SU-DHL-6 (cell line): ENCODE measurements at regions not wholly inside any gene's neighbourhood (a gene's known extent, or its start where the extent isn't known, plus 50 kb on each side); places are given as distances from the start of the nearest gene placed in this dataset.
"Not testable (repeated sequence)": the region's sequence is repeated elsewhere in the genome, so short reads cannot be mapped to it uniquely, and the experiment has no call there.

Source experiments
- H2AFZ ChIP-seq: fragments of 200-600 bp; sonication (generic); 2 replicates; pipeline ENCODE4 v1.6.1; 2014; ENCODE audit warnings: low read depth, mild to moderate bottlenecking, moderate library complexity, mixed read lengths, antibody characterized with exemption, low read length; ENCODE audit not compliant: severe bottlenecking
- H3F3A ChIP-seq: fragments of 200-600 bp; shearing (Covaris generic); 2 replicates; pipeline ENCODE4 v1.6.0; 2016; ENCODE audit warnings: antibody characterized with exemption, mild to moderate bottlenecking; ENCODE audit not compliant: insufficient read depth
- H3K27ac ChIP-seq: fragments of 200-600 bp; sonication (generic); 2 replicates; pipeline ENCODE4 v1.5.1; 2016; ENCODE audit warnings: low read depth, mild to moderate bottlenecking, low read length, moderate library complexity, mixed read lengths
- H3K27me3 ChIP-seq: fragments of 200-600 bp; sonication (generic), shearing (Covaris generic); 2 replicates; pipeline ENCODE4 v1.6.0; 2014; ENCODE audit warnings: mild to moderate bottlenecking, low read length
- H3K36me3 ChIP-seq: fragments of 200-600 bp; sonication (generic); 2 replicates; pipeline ENCODE4 v1.6.1; 2014; ENCODE audit warnings: mild to moderate bottlenecking, low read length, mixed read lengths
- H3K4me2 ChIP-seq: fragments of 300-600, 200-600 bp; shearing (Covaris generic), sonication (generic); 2 replicates; pipeline ENCODE4 v1.6.0; 2014; ENCODE audit warnings: low read length, low read depth, mild to moderate bottlenecking; ENCODE audit not compliant: poor library complexity, severe bottlenecking
- H3K4me3 ChIP-seq: fragments of 200-600 bp; sonication (generic); 2 replicates; pipeline ENCODE4 v1.5.1; 2014; ENCODE audit warnings: antibody characterized with exemption, low read length, mild to moderate bottlenecking, mixed read lengths; ENCODE audit not compliant: insufficient read depth, poor library complexity, severe bottlenecking
- H3K79me2 ChIP-seq: fragments of 200-600 bp; sonication (generic); 2 replicates; pipeline ENCODE4 v1.6.1; 2014; ENCODE audit warnings: mild to moderate bottlenecking, low read length, moderate library complexity; ENCODE audit not compliant: insufficient read depth
- H3K9ac ChIP-seq: fragments of 200-600 bp; sonication (generic); 2 replicates; pipeline ENCODE4 v1.7.0; 2014; ENCODE audit warnings: mild to moderate bottlenecking, low read length
- H3K9me2 ChIP-seq: fragments of 200-600 bp; sonication (generic); replicated peaks from 2 replicates; pipeline ENCODE4 v1.6.1; 2014; ENCODE audit warnings: low read length; ENCODE audit not compliant: insufficient read depth
- H3K9me3 ChIP-seq: fragments of 200-600 bp; sonication (generic); 2 replicates; pipeline ENCODE4 v1.6.1; 2014; ENCODE audit warnings: low read length, mixed read lengths; ENCODE audit not compliant: insufficient read depth
- H4K20me1 ChIP-seq: fragments of 200-600 bp; sonication (generic); 2 replicates; pipeline ENCODE4 v1.6.1; 2014; ENCODE audit warnings: low read depth, mild to moderate bottlenecking, antibody characterized with exemption, low read length, moderate library complexity, mixed read lengths
- EZH2phosphoT487 ChIP-seq: fragments of 200-600 bp; sonication (generic), shearing (Covaris generic); conservative IDR thresholded peaks from 2 replicates; pipeline ENCODE4 v1.6.1; 2018; ENCODE audit warnings: mild to moderate bottlenecking, antibody characterized with exemption, low read length, moderate library complexity, mixed read lengths
- TF ChIP-seq, protein P1 (sequence below): fragments of 200-600 bp; sonication (generic); IDR thresholded peaks from one replicate; pipeline ENCODE4 v1.5.1; 2017; ENCODE audit warnings: antibody characterized with exemption, mild to moderate bottlenecking, low read length, moderate library complexity; ENCODE audit not compliant: insufficient read depth, poor library complexity, severe bottlenecking

GRCh38 chr11:25794804-25795203, 537.1 kb upstream of the ANO3 start:
- Histone ChIP-seq H3K4me3 (no peak overlapping the region), H2AFZ (no peak overlapping the region)

DNA sequence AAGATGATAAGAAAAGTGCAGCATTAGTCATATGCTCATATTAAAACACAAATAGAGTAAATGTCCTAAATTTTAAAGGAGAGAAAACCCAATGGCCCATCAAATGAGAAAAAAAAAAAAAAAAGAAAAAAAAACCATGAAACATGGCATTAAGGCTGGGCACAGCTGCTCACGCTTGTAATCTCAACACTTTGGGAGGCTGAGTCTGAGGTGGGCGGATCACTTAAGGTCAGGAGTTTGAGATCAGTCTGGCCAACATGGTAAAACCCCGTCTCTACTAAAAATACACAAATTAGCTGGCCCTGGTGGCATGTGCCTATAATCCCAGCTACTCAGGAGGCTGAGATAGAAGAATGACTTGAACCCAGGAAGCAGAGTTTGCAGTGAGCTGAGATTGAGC, 515.5 kb upstream of the ANO3 start:
- Histone ChIP-seq H3K9me3 (no peaks in the 10 kb centered on the region), H3K27ac (no peak overlapping the region), H3K4me3 (no peak overlapping the region), H2AFZ (no peak overlapping the region), H3K36me3 (no peaks in the 10 kb centered on the region), H3K27me3 (no peaks in the 10 kb centered on the region), H3K79me2 (no peaks in the 10 kb centered on the region), H3K9ac (no peak overlapping the region), H3K4me2 (no peak overlapping the region), H3K9me2 (no peaks in the 10 kb centered on the region), H4K20me1 (no peaks in the 10 kb centered on the region), H3F3A (no peaks in the 10 kb centered on the region)
- no peak for TF ChIP-seq EZH2phosphoT487
- TF ChIP-seq, protein P1, sequence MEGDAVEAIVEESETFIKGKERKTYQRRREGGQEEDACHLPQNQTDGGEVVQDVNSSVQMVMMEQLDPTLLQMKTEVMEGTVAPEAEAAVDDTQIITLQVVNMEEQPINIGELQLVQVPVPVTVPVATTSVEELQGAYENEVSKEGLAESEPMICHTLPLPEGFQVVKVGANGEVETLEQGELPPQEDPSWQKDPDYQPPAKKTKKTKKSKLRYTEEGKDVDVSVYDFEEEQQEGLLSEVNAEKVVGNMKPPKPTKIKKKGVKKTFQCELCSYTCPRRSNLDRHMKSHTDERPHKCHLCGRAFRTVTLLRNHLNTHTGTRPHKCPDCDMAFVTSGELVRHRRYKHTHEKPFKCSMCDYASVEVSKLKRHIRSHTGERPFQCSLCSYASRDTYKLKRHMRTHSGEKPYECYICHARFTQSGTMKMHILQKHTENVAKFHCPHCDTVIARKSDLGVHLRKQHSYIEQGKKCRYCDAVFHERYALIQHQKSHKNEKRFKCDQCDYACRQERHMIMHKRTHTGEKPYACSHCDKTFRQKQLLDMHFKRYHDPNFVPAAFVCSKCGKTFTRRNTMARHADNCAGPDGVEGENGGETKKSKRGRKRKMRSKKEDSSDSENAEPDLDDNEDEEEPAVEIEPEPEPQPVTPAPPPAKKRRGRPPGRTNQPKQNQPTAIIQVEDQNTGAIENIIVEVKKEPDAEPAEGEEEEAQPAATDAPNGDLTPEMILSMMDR: no peak

More at GRCh38 chr11:25794804-25795203, 537.1 kb upstream of the ANO3 start:
- H3K9ac ChIP-seq: no peak overlapping the region
- H3K79me2 ChIP-seq: no peaks in the 10 kb centered on the region
- no peaks in the 10 kb centered on the region for H3F3A ChIP-seq
- no peak overlapping the region for H3K4me2 ChIP-seq
- no peaks in the 10 kb centered on the region for H3K9me2 ChIP-seq
- H3K27ac ChIP-seq: no peak overlapping the region
- no peaks in the 10 kb centered on the region for H3K9me3 ChIP-seq
- no peaks in the 10 kb centered on the region for H3K36me3 ChIP-seq
- H4K20me1 ChIP-seq: no peaks in the 10 kb centered on the region
- TF ChIP-seq EZH2phosphoT487: no peak
- TF ChIP-seq, protein P1: no peak
- H3K27me3 ChIP-seq: no peaks in the 10 kb centered on the region

DNA sequence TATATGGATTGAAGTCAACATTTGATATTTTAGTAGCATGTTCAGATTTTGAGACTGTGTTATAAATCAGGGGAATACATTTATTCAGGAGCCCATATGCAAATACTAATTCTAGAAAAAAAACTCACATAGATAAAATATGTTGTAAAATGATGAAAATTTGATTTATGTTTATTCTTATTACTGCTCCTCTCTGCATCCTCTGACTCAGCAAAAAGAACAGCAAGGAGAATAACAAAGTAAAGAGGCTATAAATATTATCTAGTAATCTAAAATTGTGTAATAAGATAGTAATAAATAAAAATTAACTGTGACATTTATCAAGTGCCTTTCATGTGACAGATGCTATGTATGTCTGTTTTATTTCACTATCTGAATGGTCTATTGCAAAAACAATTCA, 507.2 kb upstream of the ANO3 start:
- TF ChIP-seq, protein P1: no peak
- TF ChIP-seq EZH2phosphoT487: no peak
- H3K27me3 ChIP-seq: no peaks in the 10 kb centered on the region
- no peak overlapping the region for H3K4me3 ChIP-seq
- H3K9me3 ChIP-seq: no peaks in the 10 kb centered on the region
- H3F3A ChIP-seq: no peaks in the 10 kb centered on the region
- no peaks in the 10 kb centered on the region for H3K9me2 ChIP-seq
- no peak overlapping the region for H3K9ac ChIP-seq
- no peak overlapping the region for H2AFZ ChIP-seq
- H3K36me3 ChIP-seq: no peaks in the 10 kb centered on the region
- H3K79me2 ChIP-seq: no peaks in the 10 kb centered on the region
- no peaks in the 10 kb centered on the region for H4K20me1 ChIP-seq
- no peak overlapping the region for H3K4me2 ChIP-seq
- H3K27ac ChIP-seq: no peak overlapping the region

DNA sequence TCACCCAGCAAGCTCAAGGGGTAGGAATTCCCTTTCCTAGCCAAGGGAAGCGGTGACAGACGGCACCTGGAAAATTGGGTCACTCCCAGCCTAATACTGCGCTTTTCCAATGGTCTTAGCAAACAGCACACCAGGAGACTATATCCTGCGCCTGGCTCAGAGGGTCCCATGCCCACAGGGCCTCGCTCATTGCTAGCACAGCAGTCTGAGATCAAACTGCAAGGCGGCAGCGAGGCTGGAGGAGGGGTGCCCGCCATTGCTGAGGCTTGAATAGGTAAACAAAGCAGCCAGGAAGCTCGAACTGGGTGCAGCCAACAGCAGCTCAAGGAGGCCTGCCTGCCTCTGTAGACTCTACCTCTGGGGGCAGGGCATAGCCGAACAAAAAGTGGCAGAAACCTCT, 500.4 kb upstream of the ANO3 start:
- H3K27me3 ChIP-seq, H3K4me2 ChIP-seq, H3K27ac ChIP-seq, H3K9ac ChIP-seq, H3K4me3 ChIP-seq, H3K9me2 ChIP-seq, H4K20me1 ChIP-seq, H3K79me2 ChIP-seq, H3K9me3 ChIP-seq, H2AFZ ChIP-seq, H3K36me3 ChIP-seq, H3F3A ChIP-seq: not testable (repeated sequence)
